HFFc6 (cell line): ENCODE measurements at regions not wholly inside any gene's neighbourhood (a gene's known extent, or its start where the extent isn't known, plus 50 kb on each side); places are given as distances from the start of the nearest gene placed in this dataset.
"Not testable (repeated sequence)": the region's sequence is repeated elsewhere in the genome, so short reads cannot be mapped to it uniquely, and the experiment has no call there.

Experiments used
- DNase-seq: peaks from one replicate; pipeline ENCODE4 v3.0.0-alpha.2; 2018
- H3K27ac Mint-ChIP-seq: 2 replicates; pipeline ENCODE4 v1.8.0; 2020; ENCODE audit warnings: mild to moderate bottlenecking, mixed read lengths
- H3K27me3 Mint-ChIP-seq: 2 replicates; pipeline ENCODE4 v1.8.0; 2021; ENCODE audit warnings: mild to moderate bottlenecking, moderate library complexity, mixed read lengths; ENCODE audit not compliant: insufficient read depth
- H3K36me3 Mint-ChIP-seq: 2 replicates; pipeline ENCODE4 v1.8.0; 2021; ENCODE audit warnings: low read depth, mixed read lengths
- H3K4me1 Mint-ChIP-seq: 2 replicates; pipeline ENCODE4 v1.8.0; 2020; ENCODE audit warnings: low read depth, mixed read lengths
- H3K4me3 Mint-ChIP-seq: 2 replicates; pipeline ENCODE4 v1.8.0; 2020; ENCODE audit warnings: mild to moderate bottlenecking, moderate library complexity, mixed read lengths
- H3K9me3 Mint-ChIP-seq: 2 replicates; pipeline ENCODE4 v1.8.0; 2020; ENCODE audit warnings: mild to moderate bottlenecking, mixed read lengths
- TF ChIP-seq, protein P1 (sequence below): fragments of 200-600 bp; sonication (generic); IDR thresholded peaks from 2 replicates; pipeline ENCODE4 v1.5.0; 2021; ENCODE audit warnings: antibody characterized with exemption, mild to moderate bottlenecking

DNA sequence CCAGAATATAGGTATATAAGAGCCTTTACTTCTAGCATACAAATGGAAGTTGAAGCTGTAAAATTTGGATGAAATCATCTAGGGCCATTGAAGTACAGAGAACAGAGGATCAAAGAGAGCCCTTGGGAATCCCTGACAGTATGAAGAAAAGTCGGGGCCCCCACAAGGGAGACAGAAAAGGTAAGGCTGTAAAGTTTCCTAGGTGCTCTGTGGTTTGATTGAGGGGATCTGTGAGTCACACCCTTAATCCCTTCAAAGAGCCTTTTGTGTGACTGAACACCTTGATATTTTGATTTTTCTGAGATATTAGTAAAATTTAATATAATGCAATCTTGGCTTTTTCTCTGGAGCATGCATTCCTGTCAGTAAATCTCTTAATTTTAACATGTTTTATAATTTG, 961.7 kb upstream of the TMEFF2 start:
- Mint-ChIP-seq H3K36me3 (no peaks in the 10 kb centered on the region), H3K4me1 (no peaks in the 10 kb centered on the region), H3K27ac (no peak overlapping the region), H3K4me3 (no peak overlapping the region), H3K9me3 (peaks cover 66% of the 10 kb centered on the region), H3K27me3 (no peaks in the 10 kb centered on the region)
- no peak for DNase-seq
- TF ChIP-seq, protein P1, sequence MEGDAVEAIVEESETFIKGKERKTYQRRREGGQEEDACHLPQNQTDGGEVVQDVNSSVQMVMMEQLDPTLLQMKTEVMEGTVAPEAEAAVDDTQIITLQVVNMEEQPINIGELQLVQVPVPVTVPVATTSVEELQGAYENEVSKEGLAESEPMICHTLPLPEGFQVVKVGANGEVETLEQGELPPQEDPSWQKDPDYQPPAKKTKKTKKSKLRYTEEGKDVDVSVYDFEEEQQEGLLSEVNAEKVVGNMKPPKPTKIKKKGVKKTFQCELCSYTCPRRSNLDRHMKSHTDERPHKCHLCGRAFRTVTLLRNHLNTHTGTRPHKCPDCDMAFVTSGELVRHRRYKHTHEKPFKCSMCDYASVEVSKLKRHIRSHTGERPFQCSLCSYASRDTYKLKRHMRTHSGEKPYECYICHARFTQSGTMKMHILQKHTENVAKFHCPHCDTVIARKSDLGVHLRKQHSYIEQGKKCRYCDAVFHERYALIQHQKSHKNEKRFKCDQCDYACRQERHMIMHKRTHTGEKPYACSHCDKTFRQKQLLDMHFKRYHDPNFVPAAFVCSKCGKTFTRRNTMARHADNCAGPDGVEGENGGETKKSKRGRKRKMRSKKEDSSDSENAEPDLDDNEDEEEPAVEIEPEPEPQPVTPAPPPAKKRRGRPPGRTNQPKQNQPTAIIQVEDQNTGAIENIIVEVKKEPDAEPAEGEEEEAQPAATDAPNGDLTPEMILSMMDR = no peak

DNA sequence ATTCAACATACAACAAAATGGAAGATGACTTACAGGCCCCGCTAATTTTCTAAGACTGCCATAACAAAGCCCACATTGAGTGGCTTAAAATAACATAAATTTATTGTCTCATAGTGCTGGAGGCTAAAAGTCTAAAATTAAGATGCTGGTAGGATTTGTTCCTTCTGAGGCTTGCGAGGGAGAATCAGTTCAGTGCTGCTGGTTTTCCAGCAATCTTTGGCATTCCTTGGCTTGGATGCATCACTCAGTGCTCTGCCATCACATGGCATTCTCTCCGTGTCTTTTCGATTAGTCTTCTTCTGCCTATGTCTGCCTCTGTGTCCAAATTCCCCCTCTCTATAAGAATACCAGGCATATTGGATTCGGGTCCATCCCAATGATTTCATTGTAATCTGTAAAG, 959.3 kb upstream of the TMEFF2 start:
- TF ChIP-seq, protein P1 = no peak
- Mint-ChIP-seq H3K4me3 (no peak overlapping the region), H3K4me1 (no peaks in the 10 kb centered on the region), H3K9me3 (peaks cover 60% of the 10 kb centered on the region), H3K36me3 (no peaks in the 10 kb centered on the region), H3K27ac (no peak overlapping the region), H3K27me3 (no peaks in the 10 kb centered on the region)
- DNase-seq = no peak

DNA sequence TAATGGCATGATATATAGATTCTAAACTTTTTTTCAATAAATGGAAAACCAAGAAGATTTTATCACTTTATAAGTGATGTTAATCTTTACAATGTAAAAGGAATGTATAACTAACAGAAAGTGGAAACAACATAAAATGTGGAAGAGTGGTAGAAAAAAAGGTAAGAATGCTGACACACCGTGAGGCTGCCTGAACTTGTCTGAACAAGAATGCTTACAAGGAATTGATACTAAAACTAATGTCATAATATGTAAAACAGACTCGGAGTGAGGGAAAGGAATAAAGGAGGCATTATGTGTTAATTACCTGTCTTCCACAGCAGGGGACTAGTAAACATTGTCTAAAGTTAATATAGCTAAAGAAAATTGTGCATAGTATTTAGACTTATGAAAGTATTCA, 958.8 kb upstream of the TMEFF2 start:
- H3K36me3 Mint-ChIP-seq = no peaks in the 10 kb centered on the region
- H3K27ac Mint-ChIP-seq = no peak overlapping the region
- H3K4me3 Mint-ChIP-seq = no peak overlapping the region
- no peaks in the 10 kb centered on the region for H3K4me1 Mint-ChIP-seq
- H3K27me3 Mint-ChIP-seq = no peaks in the 10 kb centered on the region
- TF ChIP-seq, protein P1 = no peak
- H3K9me3 Mint-ChIP-seq = peaks cover 55% of the 10 kb centered on the region
- DNase-seq = no peak

DNA sequence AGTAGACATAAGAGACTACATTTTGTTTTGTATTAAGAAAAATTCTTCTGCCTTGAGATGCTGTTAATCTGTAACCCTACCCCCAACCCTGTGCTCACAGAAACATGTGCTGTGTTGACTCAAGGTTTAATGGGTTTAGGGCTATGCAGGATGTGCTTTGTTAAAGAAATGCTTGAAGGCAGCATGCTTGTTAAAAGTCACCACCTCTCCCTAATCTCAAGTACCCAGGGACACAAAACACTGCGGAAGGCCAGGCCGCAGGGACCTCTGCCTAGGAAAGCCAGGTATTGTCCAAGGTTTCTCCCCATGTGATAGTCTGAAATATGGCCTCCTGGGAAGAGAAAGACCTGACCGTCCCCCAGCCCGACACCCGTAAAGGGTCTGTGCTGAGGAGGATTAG, 947.7 kb upstream of the TMEFF2 start:
- H3K27ac Mint-ChIP-seq, H3K36me3 Mint-ChIP-seq, DNase-seq, H3K27me3 Mint-ChIP-seq, H3K4me1 Mint-ChIP-seq, H3K4me3 Mint-ChIP-seq: not testable (repeated sequence)
- peaks cover 47% of the 10 kb centered on the region for H3K9me3 Mint-ChIP-seq

DNA sequence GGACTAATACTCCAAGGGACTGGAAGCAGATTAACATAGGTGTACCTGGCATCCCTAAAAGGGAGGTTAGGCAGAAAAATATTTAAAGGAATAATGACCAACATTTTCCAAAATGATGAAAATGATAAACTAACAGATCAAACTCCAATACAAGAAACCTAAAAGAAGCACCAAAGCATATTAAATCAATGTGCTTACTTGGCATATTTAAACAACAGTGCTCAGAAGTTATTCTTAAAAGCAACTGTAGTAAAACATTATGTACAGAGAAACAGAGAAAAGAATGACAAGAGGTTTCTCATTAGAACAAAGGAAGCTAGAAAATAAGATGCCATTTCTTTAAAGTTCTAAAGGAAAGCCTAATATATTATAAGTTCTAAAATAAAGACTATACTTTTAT, 947.3 kb upstream of the TMEFF2 start:
- no peak overlapping the region for H3K27ac Mint-ChIP-seq

DNA sequence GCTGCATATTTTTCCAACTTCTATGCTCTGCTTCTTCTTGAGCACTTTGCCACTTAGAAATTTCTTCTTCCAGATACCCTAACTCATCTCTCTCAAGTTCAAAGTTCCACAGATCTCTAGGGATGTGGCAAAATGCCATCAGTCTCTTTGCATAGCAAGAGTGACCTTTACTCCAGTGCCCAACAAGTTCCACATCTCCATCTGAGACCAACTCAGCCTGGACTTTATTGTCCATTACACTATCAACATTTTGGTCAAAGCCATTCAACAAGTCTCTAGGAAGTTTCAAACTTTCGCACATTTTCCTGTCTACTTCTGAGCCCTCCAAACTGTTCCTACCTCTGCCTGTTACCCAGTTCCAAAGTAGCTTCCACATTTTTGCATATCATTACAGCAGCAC, 946.2 kb upstream of the TMEFF2 start:
- DNase-seq, H3K27ac Mint-ChIP-seq, H3K27me3 Mint-ChIP-seq, H3K36me3 Mint-ChIP-seq, H3K4me3 Mint-ChIP-seq, H3K4me1 Mint-ChIP-seq: not testable (repeated sequence)
- peaks cover 41% of the 10 kb centered on the region for H3K9me3 Mint-ChIP-seq

More for the DNA sequence above, 947.3 kb upstream of the TMEFF2 start:
- Mint-ChIP-seq H3K4me1 (no peaks in the 10 kb centered on the region), H3K4me3 (no peak overlapping the region), H3K9me3 (peaks cover 43% of the 10 kb centered on the region), H3K27me3 (no peaks in the 10 kb centered on the region), H3K36me3 (no peaks in the 10 kb centered on the region)
- TF ChIP-seq, protein P1 = no peak
- DNase-seq = no peak

DNA sequence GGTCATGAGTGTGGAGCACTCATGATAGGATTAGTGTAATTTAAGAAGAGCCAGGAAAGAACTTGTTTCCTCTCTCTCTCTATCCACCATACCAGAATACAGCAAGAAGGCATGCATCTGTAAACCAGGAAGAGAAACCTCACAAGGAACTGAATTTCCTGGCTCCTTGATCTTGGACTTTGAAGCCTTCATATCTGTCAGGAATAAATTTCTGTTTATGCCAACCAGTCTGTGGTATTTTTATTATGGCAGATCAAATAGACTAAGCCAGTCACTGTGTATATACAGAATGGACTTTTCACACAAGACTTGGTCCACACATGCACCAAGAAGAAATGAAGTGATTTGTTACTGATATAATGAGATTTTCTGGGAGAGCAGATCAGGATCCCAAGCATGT, 930.1 kb upstream of the TMEFF2 start:
- no peak overlapping the region for H3K27ac Mint-ChIP-seq
- H3K9me3 Mint-ChIP-seq = peaks cover 21% of the 10 kb centered on the region
- no peaks in the 10 kb centered on the region for H3K4me1 Mint-ChIP-seq
- H3K27me3 Mint-ChIP-seq = no peaks in the 10 kb centered on the region
- H3K36me3 Mint-ChIP-seq = no peaks in the 10 kb centered on the region
- TF ChIP-seq, protein P1 = no peak
- DNase-seq = no peak
- H3K4me3 Mint-ChIP-seq = no peak overlapping the region
